HFF-Myc (cell line): ENCODE measurements at regions not wholly inside any gene's neighbourhood (a gene's known extent, or its start where the extent isn't known, plus 50 kb on each side); places are given as distances from the start of the nearest gene placed in this dataset.
"Not testable (repeated sequence)": the region's sequence is repeated elsewhere in the genome, so short reads cannot be mapped to it uniquely, and the experiment has no call there.

ENCODE experiments used
- DNase-seq: peaks from one replicate; pipeline ENCODE4 v3.0.0-alpha.2; 2011; ENCODE audit warnings: low read depth; ENCODE audit errors: extremely low read depth
- H3K4me3 ChIP-seq: replicated peaks from 2 replicates; pipeline ENCODE4 v1.5.1; 2011; ENCODE audit warnings: low read depth, mild to moderate bottlenecking, control low read depth, low read length
- CTCF ChIP-seq: IDR thresholded peaks from 2 replicates; pipeline ENCODE4 v1.5.1; 2012; ENCODE audit warnings: mild to moderate bottlenecking, low read depth, low read length, control low read depth; ENCODE audit errors: missing control alignments

GRCh38 chr1:199817266-199817665 is 210.2 kb upstream of the NR5A2 start:
- H3K4me3 ChIP-seq, result no peak overlapping the region
- no peak for DNase-seq
- no peak for TF ChIP-seq CTCF

- DNase-seq, result no peak
- TF ChIP-seq CTCF, result no peak
- no peak overlapping the region for H3K4me3 ChIP-seq
Measured at GRCh38 chr1:199821029-199821779, 206.3 kb upstream of the NR5A2 start.

DNA sequence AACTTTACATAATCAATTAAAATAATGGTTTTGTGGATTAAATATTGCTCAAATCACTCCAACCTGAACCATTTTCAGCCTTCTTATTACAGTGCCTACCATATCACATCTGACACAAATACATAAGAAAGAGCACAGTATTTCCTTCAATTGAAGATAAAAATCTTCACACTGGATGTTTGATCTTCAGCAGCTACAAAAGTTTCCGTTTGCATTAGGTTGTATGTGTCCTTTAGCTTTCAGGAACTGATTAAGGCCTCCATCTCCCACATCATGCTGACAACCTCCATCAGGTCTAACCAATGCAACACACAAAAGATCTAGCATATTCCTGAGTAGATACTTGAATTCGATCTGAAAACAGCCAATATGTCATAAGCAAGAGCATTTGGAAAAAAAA is 195.1 kb upstream of the NR5A2 start:
- TF ChIP-seq CTCF, result no peak
- no peak overlapping the region for H3K4me3 ChIP-seq
- no peak for DNase-seq

- no peak for TF ChIP-seq CTCF
- DNase-seq, result no peak
- no peak overlapping the region for H3K4me3 ChIP-seq
Measured at GRCh38 chr1:199834711-199835110, 192.8 kb upstream of the NR5A2 start.

- no peak for TF ChIP-seq CTCF
- DNase-seq, result no peak
- H3K4me3 ChIP-seq, result no peak overlapping the region
Measured at GRCh38 chr1:199836430-199836829, 191.1 kb upstream of the NR5A2 start.

- DNase-seq, result no peak
- no peak for TF ChIP-seq CTCF
- H3K4me3 ChIP-seq, result no peak overlapping the region
Measured at GRCh38 chr1:199837321-199837720, 190.2 kb upstream of the NR5A2 start.

DNA sequence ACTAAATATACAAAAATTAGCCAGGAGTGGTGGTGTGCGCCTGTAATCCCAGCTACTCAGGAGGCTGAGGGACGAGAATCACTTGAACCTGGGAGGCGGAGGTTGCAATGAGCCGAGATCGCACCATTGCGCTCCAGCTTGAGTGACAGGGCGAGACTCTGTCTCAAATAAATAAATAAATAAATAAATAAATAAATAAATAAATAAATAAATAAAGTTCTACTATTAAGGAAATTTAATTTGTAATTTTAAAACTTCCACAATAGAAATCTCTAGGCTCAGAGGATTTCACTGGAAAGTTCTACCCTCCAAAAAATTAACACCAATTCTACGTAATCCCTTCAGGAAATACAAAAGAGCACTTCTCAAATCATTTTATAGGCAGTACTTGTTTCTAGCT is 187.9 kb upstream of the NR5A2 start:
- DNase-seq, H3K4me3 ChIP-seq: not testable (repeated sequence)

- DNase-seq, H3K4me3 ChIP-seq: not testable (repeated sequence)
Measured at GRCh38 chr1:199843096-199843495, 184.4 kb upstream of the NR5A2 start.
